Upper lobe of left lung (tissue), 6 donors: ENCODE measurements at regions not wholly inside any gene's neighbourhood (a gene's known extent, or its start where the extent isn't known, plus 50 kb on each side); places are given as distances from the start of the nearest gene placed in this dataset.
A peak's percentile ranks its signal among the peaks of the same experiment; 100 is the strongest.

Experiments used
- ATAC-seq, 2 donors: fragments of 200-7000 bp; cut with Tn5 transposase; one replicate each; pipeline ENCODE4 v1.9.1; 2022; ENCODE audit warnings: mild to moderate bottlenecking in 2 of 2, moderate library complexity in 2 of 2; ENCODE audit not compliant: low FRiP score in 2 of 2
- DNase-seq, 2 donors: peaks; one replicate each; pipeline ENCODE4 v3.0.0-alpha.2; 2019 to 2020
- H3K27ac ChIP-seq, 4 donors: fragments of 200-600 bp; sonication (generic); one replicate each; pipeline ENCODE4 v1.5.1; 2016 to 2019
- H3K27me3 ChIP-seq, 4 donors: fragments of 200-600 bp; sonication (generic); one replicate each; pipeline ENCODE4 v1.5.1; 2017 to 2019
- H3K36me3 ChIP-seq, 4 donors: fragments of 200-600 bp; sonication (generic); one replicate each; pipeline ENCODE4 v1.5.1; 2016 to 2019
- H3K4me1 ChIP-seq, 4 donors: fragments of 200-600 bp; sonication (generic); one replicate each; pipeline ENCODE4 v1.5.1; 2018 to 2019
- H3K4me3 ChIP-seq, 4 donors: fragments of 200-600 bp; sonication (generic); one replicate each; pipeline ENCODE4 v1.5.1; 2017 to 2019; ENCODE audit warnings: mild to moderate bottlenecking in 2 of 4, moderate library complexity in 1 of 4
- H3K9me3 ChIP-seq, 4 donors: fragments of 200-600 bp; sonication (generic); one replicate each; pipeline ENCODE4 v1.5.1; 2018 to 2019
- EP300 ChIP-seq, 4 donors: sonication (generic); formaldehyde crosslinking; IDR thresholded peaks; one replicate each; pipeline ENCODE4 v1.5.1; 2017; ENCODE audit warnings: antibody characterized with exemption in 4 of 4, control low read depth in 2 of 4
- POLR2A ChIP-seq, 4 donors: fragments of 450-650 bp; IDR thresholded peaks; one replicate each; pipeline ENCODE4 v1.5.1; 2016 to 2017; ENCODE audit warnings: antibody characterized with exemption in 4 of 4, mild to moderate bottlenecking in 2 of 4
- POLR2AphosphoS5 ChIP-seq, 2 donors: sonication (generic); formaldehyde crosslinking; IDR thresholded peaks; one replicate each; pipeline ENCODE4 v1.5.1; 2017; ENCODE audit warnings: antibody characterized with exemption in 2 of 2
- WGBS, 2 donors: methylation state at CpG; one replicate each; pipeline ENCODE4 v1.1.5; 2017 to 2018; 5-methylcytosine and 5-hydroxymethylcytosine counted together
- TF ChIP-seq, protein P1 (sequence below), 6 experiments: fragments of 450-650 bp in 4 of 6; fragments of 200-600 bp in 2 of 6; sonication (generic) in 2 of 6; IDR thresholded peaks; one replicate each; pipeline ENCODE4 v1.5.1; 2016 to 2019; ENCODE audit warnings: antibody characterized with exemption in 6 of 6
- donor health status: DM: no; HTN: no; CAD: no; lungs with moderate emphysema.
- donor health status: DM: no; HTN: yes; CAD: no; lungs with severe emphysema.

GRCh38 chr1:4088676-4089075 is 188.6 kb upstream of the C1orf174 start:
- peaks cover 0 to 14% (median 6%) of the 10 kb centered on the region in 4 donors for H3K9me3 ChIP-seq
- no peak overlapping the region for H3K27ac ChIP-seq
- H3K27me3 ChIP-seq = no peaks in the 10 kb centered on the region
- WGBS, 2 donors = 86 to 90% methylated on average over 15 of the region's 15 CpGs
- no peaks in the 10 kb centered on the region for H3K36me3 ChIP-seq
- DNase-seq (peak in 1 of 2 donors; percentile 60), ATAC-seq (no peak)
- peaks cover 0 to 2% (median 0%) of the 10 kb centered on the region in 4 donors for H3K4me1 ChIP-seq
- TF ChIP-seq, protein P1, sequence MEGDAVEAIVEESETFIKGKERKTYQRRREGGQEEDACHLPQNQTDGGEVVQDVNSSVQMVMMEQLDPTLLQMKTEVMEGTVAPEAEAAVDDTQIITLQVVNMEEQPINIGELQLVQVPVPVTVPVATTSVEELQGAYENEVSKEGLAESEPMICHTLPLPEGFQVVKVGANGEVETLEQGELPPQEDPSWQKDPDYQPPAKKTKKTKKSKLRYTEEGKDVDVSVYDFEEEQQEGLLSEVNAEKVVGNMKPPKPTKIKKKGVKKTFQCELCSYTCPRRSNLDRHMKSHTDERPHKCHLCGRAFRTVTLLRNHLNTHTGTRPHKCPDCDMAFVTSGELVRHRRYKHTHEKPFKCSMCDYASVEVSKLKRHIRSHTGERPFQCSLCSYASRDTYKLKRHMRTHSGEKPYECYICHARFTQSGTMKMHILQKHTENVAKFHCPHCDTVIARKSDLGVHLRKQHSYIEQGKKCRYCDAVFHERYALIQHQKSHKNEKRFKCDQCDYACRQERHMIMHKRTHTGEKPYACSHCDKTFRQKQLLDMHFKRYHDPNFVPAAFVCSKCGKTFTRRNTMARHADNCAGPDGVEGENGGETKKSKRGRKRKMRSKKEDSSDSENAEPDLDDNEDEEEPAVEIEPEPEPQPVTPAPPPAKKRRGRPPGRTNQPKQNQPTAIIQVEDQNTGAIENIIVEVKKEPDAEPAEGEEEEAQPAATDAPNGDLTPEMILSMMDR (IDR thresholded peaks at IDR 0.05) = no peak
- no peak for TF ChIP-seq POLR2A (IDR thresholded peaks at IDR 0.05)
- TF ChIP-seq EP300 (IDR thresholded peaks at IDR 0.05) = no peak
- no peak for TF ChIP-seq POLR2AphosphoS5 (IDR thresholded peaks at IDR 0.05)
- no peak overlapping the region for H3K4me3 ChIP-seq

GRCh38 chr1:4089421-4090175 is 189.5 kb upstream of the C1orf174 start:
- DNase-seq (peak in 1 of 2 donors; percentile 59), ATAC-seq (no peak)
- 81 to 86% methylated on average over 7 to 15 of the region's 15 CpGs for whole genome bisulfite sequencing, 2 donors
- Histone ChIP-seq H3K4me1 (no peaks in the 10 kb centered on the region), H3K27ac (no peak overlapping the region), H3K4me3 (no peak overlapping the region), H3K36me3 (no peaks in the 10 kb centered on the region), H3K27me3 (no peaks in the 10 kb centered on the region), H3K9me3 (peaks cover 0 to 14% (median 6%) of the 10 kb centered on the region in 4 donors)
- TF ChIP-seq, protein P1 (IDR thresholded peaks at IDR 0.05) = no peak
- TF ChIP-seq POLR2A (IDR thresholded peaks at IDR 0.05) = no peak
- no peak for TF ChIP-seq EP300 (IDR thresholded peaks at IDR 0.05)
- TF ChIP-seq POLR2AphosphoS5 (IDR thresholded peaks at IDR 0.05) = no peak

- TF ChIP-seq EP300 (IDR thresholded peaks at IDR 0.05) = no peak
- TF ChIP-seq, protein P1 (IDR thresholded peaks at IDR 0.05) = no peak
- no peak for TF ChIP-seq POLR2A (IDR thresholded peaks at IDR 0.05)
- no peak for TF ChIP-seq POLR2AphosphoS5 (IDR thresholded peaks at IDR 0.05)
- DNase-seq = peak in 1 of 2 donors; percentile 3
- H3K9me3 ChIP-seq = peaks cover 0 to 14% (median 6%) of the 10 kb centered on the region in 4 donors
- H3K4me1 ChIP-seq = no peaks in the 10 kb centered on the region
- H3K4me3 ChIP-seq = no peak overlapping the region
- no peak overlapping the region for H3K27ac ChIP-seq
- H3K36me3 ChIP-seq = no peaks in the 10 kb centered on the region
- no peak for ATAC-seq
- WGBS, 2 donors = 73 to 77% methylated on average over 3 to 5 of the region's 5 CpGs
- H3K27me3 ChIP-seq = no peaks in the 10 kb centered on the region
These were observed 190.5 kb upstream of the C1orf174 start for GRCh38 chr1:4090556-4090955.

DNA sequence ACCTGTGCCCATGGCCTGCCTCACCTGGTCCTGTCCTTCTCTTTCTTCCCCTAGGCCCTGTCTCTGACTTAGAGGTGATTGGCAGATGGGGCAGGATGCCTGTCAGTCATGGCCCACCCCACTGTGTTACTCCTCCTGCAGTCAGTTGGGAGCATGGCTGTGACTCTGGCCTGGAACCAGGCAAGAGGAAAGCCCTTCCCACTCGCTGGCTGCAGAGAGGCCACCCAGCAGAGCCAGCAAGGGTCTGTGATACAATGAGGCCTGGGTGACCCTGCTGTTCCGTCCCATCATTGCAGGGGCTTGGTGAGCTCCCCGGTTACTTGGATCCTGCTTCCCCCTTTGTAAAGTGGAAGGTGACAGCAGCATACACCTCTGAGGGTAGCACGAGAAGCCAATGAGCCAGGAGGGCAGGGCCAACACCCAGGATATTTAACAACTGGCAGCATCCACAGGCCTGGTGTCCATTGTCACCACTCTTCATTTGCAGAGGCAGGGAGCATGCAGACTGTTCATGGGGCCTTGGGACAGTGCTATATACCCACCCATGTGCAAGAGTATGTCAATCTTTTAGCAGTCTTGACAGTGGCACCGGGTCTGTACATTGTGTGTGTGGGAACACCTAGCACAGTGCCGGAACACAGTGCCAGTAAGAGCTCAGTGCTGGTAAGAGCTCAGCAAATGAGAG is 191.0 kb upstream of the C1orf174 start:
- H3K36me3 ChIP-seq = no peaks in the 10 kb centered on the region
- ATAC-seq (no peak), DNase-seq (peak in 1 of 2 donors; percentile 8)
- TF ChIP-seq EP300 (IDR thresholded peaks at IDR 0.05) (no peak), POLR2AphosphoS5 (IDR thresholded peaks at IDR 0.05) (no peak), POLR2A (IDR thresholded peaks at IDR 0.05) (no peak)
- TF ChIP-seq, protein P1 (IDR thresholded peaks at IDR 0.05) = no peak
- no peak overlapping the region for H3K27ac ChIP-seq
- H3K4me3 ChIP-seq = no peak overlapping the region
- 82 to 92% methylated on average over 2 to 5 of the region's 6 CpGs for WGBS, 2 donors
- no peaks in the 10 kb centered on the region for H3K27me3 ChIP-seq
- no peaks in the 10 kb centered on the region for H3K4me1 ChIP-seq
- H3K9me3 ChIP-seq = peaks cover 0 to 19% (median 8%) of the 10 kb centered on the region in 4 donors
